Adipocyte (in vitro differentiated cells): ENCODE measurements at regions not wholly inside any gene's neighbourhood (a gene's known extent, or its start where the extent isn't known, plus 50 kb on each side); places are given as distances from the start of the nearest gene placed in this dataset.

ENCODE experiments used
- DNase-seq: peaks from one replicate; pipeline ENCODE4 v3.0.0-alpha.2; 2015; ENCODE audit warnings: low read depth
- H3K27me3 ChIP-seq: replicated peaks from 2 replicates; pipeline ENCODE4 v1.7.0; 2013; ENCODE audit warnings: mild to moderate bottlenecking, low read length, moderate library complexity; ENCODE audit not compliant: control insufficient read depth, insufficient read depth
- H3K36me3 ChIP-seq: 2 replicates; pipeline ENCODE4 v1.7.0; 2013; ENCODE audit warnings: low read length, mild to moderate bottlenecking, moderate library complexity; ENCODE audit not compliant: control insufficient read depth, insufficient read depth, severe bottlenecking
- H3K4me1 ChIP-seq: 2 replicates; pipeline ENCODE4 v1.7.0; 2013; ENCODE audit warnings: mild to moderate bottlenecking, low read length, moderate library complexity; ENCODE audit not compliant: control insufficient read depth, insufficient read depth
- H3K4me3 ChIP-seq: 2 replicates; pipeline ENCODE4 v1.7.0; 2013; ENCODE audit warnings: mild to moderate bottlenecking, low read length, moderate library complexity
- H3K9ac ChIP-seq: 2 replicates; pipeline ENCODE4 v1.7.0; 2013; ENCODE audit warnings: mild to moderate bottlenecking, low read length, moderate library complexity
- H3K9me3 ChIP-seq: 2 replicates; pipeline ENCODE4 v1.7.0; 2013; ENCODE audit warnings: mild to moderate bottlenecking, low read length, moderate library complexity; ENCODE audit not compliant: control insufficient read depth

DNA sequence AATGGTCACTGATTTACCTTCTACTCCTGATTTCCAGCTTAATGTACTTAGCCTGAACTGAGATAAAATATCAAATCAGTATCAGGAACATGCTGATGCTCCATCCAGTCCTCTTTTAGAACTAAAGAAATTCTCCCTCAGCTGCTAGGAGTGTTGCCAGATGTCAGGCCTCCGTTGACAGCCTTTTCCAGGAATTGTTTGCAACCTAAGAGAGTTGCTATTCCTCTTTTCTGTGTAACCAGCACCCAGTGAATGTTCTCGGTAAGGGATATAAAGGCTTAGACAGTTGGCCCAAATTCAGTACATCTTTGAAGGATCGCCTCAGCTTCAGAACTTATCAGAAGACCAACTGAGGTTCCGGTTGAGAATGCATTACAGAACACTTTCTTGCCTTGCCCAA, 559.0 kb downstream of the PCDH17 start:
- H3K4me1 ChIP-seq = no peaks in the 10 kb centered on the region
- DNase-seq = no peak
- H3K4me3 ChIP-seq = no peak overlapping the region
- no peaks in the 10 kb centered on the region for H3K36me3 ChIP-seq
- H3K27me3 ChIP-seq = no peaks in the 10 kb centered on the region
- peaks cover 4% of the 10 kb centered on the region for H3K9me3 ChIP-seq
- no peak overlapping the region for H3K9ac ChIP-seq

DNA sequence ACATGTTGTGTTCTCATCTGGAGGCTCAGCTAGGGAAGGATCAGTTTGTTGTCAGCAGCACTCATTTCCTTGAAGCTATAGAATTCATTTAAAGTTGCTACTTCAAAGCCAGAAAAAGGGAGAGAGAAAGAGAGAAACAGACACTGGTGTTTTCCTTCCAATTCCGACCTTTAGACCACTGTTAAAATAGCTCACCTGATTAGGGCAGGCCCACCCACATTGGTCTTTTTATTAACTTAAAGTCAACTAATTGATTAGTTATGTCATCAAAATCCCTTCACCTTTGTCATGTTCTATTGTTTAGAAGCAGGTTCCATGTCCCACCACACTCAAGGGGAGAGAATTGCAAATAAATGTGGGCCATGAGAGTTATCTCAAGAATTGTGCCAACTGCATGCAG, 560.2 kb downstream of the PCDH17 start:
- no peaks in the 10 kb centered on the region for H3K4me1 ChIP-seq
- no peaks in the 10 kb centered on the region for H3K36me3 ChIP-seq
- no peak overlapping the region for H3K4me3 ChIP-seq
- peaks cover 4% of the 10 kb centered on the region for H3K9me3 ChIP-seq
- H3K27me3 ChIP-seq = no peaks in the 10 kb centered on the region
- DNase-seq = no peak
- H3K9ac ChIP-seq = no peak overlapping the region

DNA sequence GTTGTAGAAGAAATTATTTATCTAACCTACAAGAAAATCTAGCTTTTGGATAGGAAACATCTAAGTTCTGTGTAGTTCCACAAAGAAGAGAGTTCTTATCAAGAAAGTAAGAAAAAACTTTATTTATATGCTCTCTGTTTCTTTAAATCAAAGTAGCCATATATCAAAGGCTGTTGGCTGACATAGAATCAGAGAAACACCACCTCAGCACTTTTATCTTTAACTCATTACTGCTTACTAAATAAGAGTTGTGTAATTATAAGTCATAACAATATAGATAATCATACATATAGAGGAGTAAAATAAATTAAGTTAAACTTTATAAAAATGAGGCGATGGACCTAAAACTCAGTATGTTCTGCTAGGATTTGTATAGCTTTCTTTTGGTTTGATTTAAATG, 570.6 kb downstream of the PCDH17 start:
- H3K27me3 ChIP-seq = no peaks in the 10 kb centered on the region
- no peaks in the 10 kb centered on the region for H3K9me3 ChIP-seq
- H3K4me3 ChIP-seq = no peak overlapping the region
- H3K9ac ChIP-seq = no peak overlapping the region
- no peaks in the 10 kb centered on the region for H3K36me3 ChIP-seq
- no peaks in the 10 kb centered on the region for H3K4me1 ChIP-seq
- DNase-seq = no peak

DNA sequence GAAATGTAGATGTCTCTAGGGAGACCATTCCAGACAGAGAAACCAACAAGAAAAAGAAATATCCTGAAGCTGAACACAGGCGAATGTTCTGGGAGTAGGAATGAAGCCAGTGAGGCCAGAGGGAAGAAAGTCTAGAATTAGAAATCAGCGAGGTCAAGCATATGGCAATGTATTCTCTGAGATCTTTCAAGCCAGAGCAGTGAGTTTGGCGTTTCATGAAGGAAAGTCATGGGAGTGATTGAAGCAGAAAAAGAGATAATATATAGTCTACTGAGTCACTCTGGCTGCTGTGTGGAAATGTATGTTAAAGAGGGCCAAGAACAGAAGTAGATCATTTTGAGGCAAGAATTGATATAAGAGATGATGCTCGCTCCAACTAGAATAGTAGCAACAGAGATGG, 576.0 kb downstream of the PCDH17 start:
- Histone ChIP-seq H3K9ac (no peak overlapping the region), H3K4me3 (no peak overlapping the region), H3K27me3 (no peaks in the 10 kb centered on the region), H3K4me1 (no peaks in the 10 kb centered on the region), H3K9me3 (peaks cover 5% of the 10 kb centered on the region), H3K36me3 (no peaks in the 10 kb centered on the region)
- DNase-seq = no peak

DNA sequence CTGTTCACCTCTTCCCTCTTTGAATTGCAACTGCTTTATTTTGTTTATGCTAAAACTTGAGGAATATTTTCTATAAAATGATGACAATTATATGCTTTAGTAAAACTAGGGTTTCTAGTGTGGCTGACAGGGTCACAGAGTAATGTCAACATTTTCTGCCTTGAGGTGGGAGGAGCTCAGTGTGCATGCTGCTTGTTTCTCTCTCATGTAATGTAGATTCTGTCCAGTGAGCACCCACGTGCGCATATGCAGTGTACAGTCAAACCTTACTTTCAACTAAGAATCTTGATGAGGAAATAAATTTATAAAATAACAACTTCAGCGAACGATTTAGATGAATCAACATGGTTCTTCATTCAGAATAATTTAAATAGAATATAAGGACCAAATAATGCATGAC, 603.9 kb downstream of the PCDH17 start:
- H3K27me3 ChIP-seq = no peaks in the 10 kb centered on the region
- H3K9ac ChIP-seq = no peak overlapping the region
- H3K9me3 ChIP-seq = no peaks in the 10 kb centered on the region
- H3K4me3 ChIP-seq = no peak overlapping the region
- no peaks in the 10 kb centered on the region for H3K36me3 ChIP-seq
- no peaks in the 10 kb centered on the region for H3K4me1 ChIP-seq
- DNase-seq = no peak

DNA sequence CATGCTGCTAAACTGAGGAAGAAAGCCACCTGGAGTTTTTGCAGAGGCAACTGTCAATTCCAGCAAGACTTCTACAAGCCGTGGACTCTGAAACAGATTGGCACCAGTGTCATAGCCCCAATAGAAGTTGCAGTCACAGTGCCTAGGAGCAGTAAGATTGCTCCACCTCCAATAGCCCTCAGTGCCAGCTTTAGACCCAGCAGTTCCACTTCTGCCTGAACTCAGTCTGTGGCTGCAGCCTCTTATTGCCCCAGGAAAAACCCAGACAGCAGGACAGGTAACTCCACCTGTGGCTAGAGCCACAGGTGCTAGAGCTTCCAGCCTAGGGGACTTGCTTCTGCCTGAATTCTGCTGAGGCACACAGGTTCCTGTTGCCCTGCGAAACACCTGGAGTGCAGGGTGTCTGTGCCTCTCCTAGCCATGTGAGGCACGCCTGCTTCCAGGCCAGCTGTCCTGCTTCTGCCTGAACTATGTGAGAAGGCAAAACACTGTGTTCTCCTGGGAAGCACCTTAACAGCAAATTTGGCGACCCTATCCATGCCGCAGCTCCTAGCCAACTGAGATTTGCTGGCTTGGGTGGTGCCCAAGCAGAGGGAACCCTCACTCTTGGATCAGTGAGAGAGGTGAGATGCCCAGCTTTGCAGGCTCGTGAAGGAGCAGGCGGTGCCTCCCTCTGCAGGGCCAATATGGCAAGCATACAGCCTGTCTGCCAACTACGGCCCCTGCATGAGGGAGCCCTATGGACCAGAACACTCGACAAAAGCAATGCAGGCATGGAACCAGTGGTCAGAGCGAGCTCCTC, 607.6 kb downstream of the PCDH17 start:
- no peak for DNase-seq
- Histone ChIP-seq H3K9ac (no peak overlapping the region), H3K4me3 (no peak overlapping the region), H3K27me3 (no peaks in the 10 kb centered on the region), H3K9me3 (peaks cover 4% of the 10 kb centered on the region), H3K4me1 (no peaks in the 10 kb centered on the region), H3K36me3 (no peaks in the 10 kb centered on the region)

DNA sequence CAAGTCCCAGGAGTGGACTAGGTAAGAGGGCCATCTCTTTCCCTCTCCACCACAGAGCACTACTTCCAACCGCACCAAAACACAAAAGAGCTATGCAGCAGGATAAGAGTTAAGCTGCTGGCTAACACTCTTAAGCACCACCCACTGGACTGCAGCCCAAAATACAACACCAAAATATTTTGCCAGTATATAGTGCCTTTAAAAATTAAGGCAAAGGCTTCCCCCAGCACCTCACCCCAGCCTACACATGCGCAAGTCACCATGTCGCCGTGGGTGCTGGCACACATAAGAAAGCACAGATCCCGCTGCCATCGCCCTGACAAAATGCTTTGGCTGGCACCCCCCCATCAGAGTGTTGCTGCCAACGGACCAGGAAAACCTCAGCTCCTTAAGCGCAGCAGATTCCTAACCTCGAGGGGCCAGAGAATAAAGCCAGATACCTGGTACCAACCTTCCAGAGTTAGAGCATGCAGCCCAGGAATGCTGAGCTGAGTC, 608.3 kb downstream of the PCDH17 start:
- H3K4me1 ChIP-seq = no peaks in the 10 kb centered on the region
- H3K27me3 ChIP-seq = no peaks in the 10 kb centered on the region
- H3K36me3 ChIP-seq = no peaks in the 10 kb centered on the region
- H3K9ac ChIP-seq = no peak overlapping the region
- peaks cover 4% of the 10 kb centered on the region for H3K9me3 ChIP-seq
- no peak for DNase-seq
- H3K4me3 ChIP-seq = no peak overlapping the region

DNA sequence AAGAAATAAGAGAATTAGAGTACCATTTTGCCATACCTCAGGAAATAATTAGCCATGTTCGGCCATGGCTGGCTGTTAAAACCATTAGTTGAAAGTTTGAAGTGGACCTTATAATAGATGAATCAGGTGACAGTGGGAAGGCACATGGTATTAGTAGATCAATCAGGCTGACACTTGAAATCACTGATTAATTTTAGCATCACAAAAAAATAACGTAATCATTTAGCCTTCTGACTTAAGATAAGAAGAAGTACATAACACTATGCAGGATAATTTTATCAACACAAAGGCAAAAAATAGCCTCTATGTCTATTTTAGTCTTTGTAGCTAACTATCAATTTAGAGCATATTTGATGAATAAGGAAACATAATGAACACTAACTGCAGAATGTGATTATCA, 615.5 kb downstream of the PCDH17 start:
- H3K4me3 ChIP-seq = no peak overlapping the region

DNA sequence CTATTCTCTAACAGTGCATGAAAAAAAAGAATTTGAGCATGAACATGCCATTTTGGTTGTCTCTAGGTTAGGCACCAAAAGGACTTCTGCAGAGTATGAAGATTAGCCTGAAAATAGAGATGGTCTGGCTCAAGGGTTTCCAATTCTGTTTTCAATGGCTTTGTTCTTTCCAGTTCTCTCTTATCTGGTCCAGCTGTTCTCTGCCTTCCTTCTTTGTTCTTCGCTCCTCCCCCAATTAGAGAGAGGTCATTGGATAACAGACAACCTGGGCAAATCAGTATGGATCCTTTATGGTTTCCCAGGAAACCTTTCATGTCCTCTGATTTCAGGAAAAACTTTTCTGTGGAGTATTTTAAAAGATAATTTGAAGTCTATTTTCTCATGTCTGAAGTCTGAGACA, 623.4 kb downstream of the PCDH17 start:
- H3K9me3 ChIP-seq = no peaks in the 10 kb centered on the region
- H3K9ac ChIP-seq = no peak overlapping the region
- H3K36me3 ChIP-seq = no peaks in the 10 kb centered on the region
- no peak for DNase-seq
- no peaks in the 10 kb centered on the region for H3K4me1 ChIP-seq
- H3K27me3 ChIP-seq = no peaks in the 10 kb centered on the region
- no peak overlapping the region for H3K4me3 ChIP-seq

More for the DNA sequence above, 615.5 kb downstream of the PCDH17 start:
- Histone ChIP-seq H3K4me1 (no peaks in the 10 kb centered on the region), H3K36me3 (no peaks in the 10 kb centered on the region), H3K27me3 (no peaks in the 10 kb centered on the region), H3K9ac (no peak overlapping the region), H3K9me3 (peaks cover 4% of the 10 kb centered on the region)
- no peak for DNase-seq

DNA sequence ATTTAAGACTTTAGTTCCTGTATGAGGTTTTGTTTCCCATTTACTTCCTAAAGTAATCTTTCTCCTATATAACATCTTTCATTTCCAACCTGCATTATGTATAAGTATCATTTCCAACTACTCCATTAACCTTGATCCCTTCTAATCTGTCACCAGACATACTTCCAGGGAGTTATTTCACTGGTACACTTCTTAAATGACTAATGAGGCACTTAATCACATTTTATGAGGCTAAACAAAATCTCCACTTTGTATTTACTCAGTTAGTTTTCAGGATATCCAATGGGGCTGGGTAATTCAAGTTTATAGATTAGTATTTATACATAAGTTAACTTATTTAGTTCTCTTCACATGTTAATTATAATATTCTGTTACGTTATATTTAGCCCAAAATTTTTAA, 634.7 kb downstream of the PCDH17 start:
- no peaks in the 10 kb centered on the region for H3K36me3 ChIP-seq
- no peaks in the 10 kb centered on the region for H3K4me1 ChIP-seq
- DNase-seq = no peak
- H3K9me3 ChIP-seq = no peaks in the 10 kb centered on the region
- H3K27me3 ChIP-seq = no peaks in the 10 kb centered on the region
- no peak overlapping the region for H3K4me3 ChIP-seq
- no peak overlapping the region for H3K9ac ChIP-seq

DNA sequence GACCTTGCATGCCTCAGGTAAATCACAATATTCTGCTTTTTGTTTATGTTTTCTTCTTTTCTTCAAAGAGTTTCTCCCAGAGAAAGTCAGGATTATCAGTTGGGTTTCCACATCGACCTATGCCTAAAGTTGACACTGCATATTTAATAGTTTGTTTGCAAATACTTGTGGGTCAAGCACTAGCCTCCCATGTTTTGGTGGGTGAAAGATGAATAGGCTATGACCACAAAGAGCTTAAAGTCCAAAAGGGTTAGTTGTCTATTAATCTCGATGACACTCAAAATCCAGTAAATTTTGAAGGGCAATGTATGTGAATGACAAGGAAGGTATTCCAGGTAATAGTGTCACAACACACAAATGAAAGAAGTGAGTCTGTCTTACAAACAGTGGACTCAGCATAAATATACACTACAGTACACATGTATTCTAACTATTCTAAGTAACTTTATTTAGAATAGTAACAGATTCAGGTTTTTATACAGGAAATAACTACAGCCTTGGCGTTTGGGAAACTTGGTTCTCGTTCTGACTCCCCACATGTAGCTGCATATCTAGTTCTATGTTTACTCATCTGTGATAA, 667.1 kb downstream of the PCDH17 start:
- no peak for DNase-seq

More for the DNA sequence above, 667.1 kb downstream of the PCDH17 start:
- no peaks in the 10 kb centered on the region for H3K4me1 ChIP-seq
- H3K9ac ChIP-seq = no peak overlapping the region
- H3K4me3 ChIP-seq = no peak overlapping the region
- no peaks in the 10 kb centered on the region for H3K36me3 ChIP-seq
- no peaks in the 10 kb centered on the region for H3K9me3 ChIP-seq
- H3K27me3 ChIP-seq = no peaks in the 10 kb centered on the region
